ENCODE measurements at regions not wholly inside any gene's neighbourhood (a gene's known extent, or its start where the extent isn't known, plus 50 kb on each side); places are given as distances from the start of the nearest gene placed in this dataset.

GRCh38 chr12:92604786-92605185, 98.0 kb upstream of the PLEKHG7 start:
- no TSS peak for BruUV-seq (replicated peaks)

DNA sequence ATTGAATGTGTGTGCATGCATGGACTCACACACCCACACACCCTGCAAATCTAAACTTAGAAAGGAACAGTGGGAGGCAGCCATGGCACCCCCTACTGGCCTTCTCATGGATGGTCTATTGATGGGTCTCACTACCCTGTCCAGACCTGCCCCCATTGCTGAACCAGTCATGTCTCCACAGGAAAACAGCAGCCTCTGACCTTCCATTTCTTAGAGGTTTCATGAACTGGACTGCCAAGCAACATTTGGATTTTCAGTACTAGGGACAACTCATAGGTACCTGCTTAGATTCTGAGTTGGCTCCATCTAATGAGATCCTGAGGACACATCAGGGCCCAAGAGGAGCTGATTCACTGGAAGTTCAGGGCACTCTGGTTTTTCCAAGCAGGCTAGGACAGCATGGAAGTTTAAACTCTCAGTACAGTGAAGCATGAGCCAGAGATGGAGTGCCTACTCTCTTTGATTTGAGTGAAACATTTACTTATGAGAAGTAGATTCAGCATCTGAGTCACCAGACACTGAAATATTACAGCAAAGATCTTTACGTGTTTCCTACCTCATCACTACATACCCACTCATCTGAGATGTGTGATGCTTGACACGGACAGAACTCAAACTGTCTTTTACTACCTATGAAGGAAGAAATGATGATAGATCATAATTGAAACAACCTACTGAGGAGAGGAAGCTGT, 98.9 kb upstream of the PLEKHG7 start:
- BruUV-seq (replicated peaks), result no TSS peak
- ChIA-PET CTCF (interaction anchor here (0.6 to 1.2 kb wide), 8 partner anchors 8 to 1615 kb away, joined by 3 to 4 read pairs (median 3); no protein-coding TSS in a partner anchor), POLR2A (interaction anchor here (1.1 to 1.8 kb wide), 5 partner anchors 8 to 462 kb away, joined by 4 to 9 read pairs (median 6); partner anchors contain the start of gene BTG1)
- no peak overlapping the region for H3K4me3 Mint-ChIP-seq (ENCODE audit: unreplicated experiment)
- H3K9me3 Mint-ChIP-seq (ENCODE audit: unreplicated experiment), result peaks cover 15% of the 10 kb centered on the region
- intact Hi-C loops (cut with micrococcal nuclease), result no loop called here
- peaks cover 24% of the 10 kb centered on the region for H3K4me1 Mint-ChIP-seq (ENCODE audit: insufficient read depth, unreplicated experiment)
- H3K27me3 Mint-ChIP-seq (ENCODE audit: insufficient read depth, unreplicated experiment), result no peaks in the 10 kb centered on the region
- no peak for DNase-seq (ENCODE audit: unreplicated experiment)
- H3K36me3 Mint-ChIP-seq (ENCODE audit: insufficient read depth, unreplicated experiment), result no peaks in the 10 kb centered on the region
- peak; percentile 11 for TF ChIP-seq CTCF (IDR thresholded peaks at IDR 0.05; ENCODE audit: unreplicated experiment)
- H3K27ac Mint-ChIP-seq (ENCODE audit: low read depth, unreplicated experiment), result peak overlapping the region; percentile 90

More at GRCh38 chr12:92604786-92605185, 98.0 kb upstream of the PLEKHG7 start:
- no peak for DNase-seq (ENCODE audit: unreplicated experiment)
- no peak overlapping the region for H3K4me3 Mint-ChIP-seq (ENCODE audit: unreplicated experiment)
- no peak for TF ChIP-seq CTCF (IDR thresholded peaks at IDR 0.05; ENCODE audit: unreplicated experiment)
- POLR2A ChIA-PET, result interaction anchor here (0.6 to 1.8 kb wide), 7 partner anchors 9 to 575 kb away, joined by 3 to 9 read pairs (median 5); partner anchors contain the start of gene BTG1
- intact Hi-C loops (cut with micrococcal nuclease), result no loop called here
- peaks cover 7% of the 10 kb centered on the region for H3K9me3 Mint-ChIP-seq (ENCODE audit: unreplicated experiment)
- CTCF ChIA-PET, result interaction anchor here (0.6 to 1.3 kb wide), 6 partner anchors 12 to 672 kb away, joined by 3 to 6 read pairs (median 4); no protein-coding TSS in a partner anchor
- no peak overlapping the region for H3K27ac Mint-ChIP-seq (ENCODE audit: low read depth, unreplicated experiment)
- H3K27me3 Mint-ChIP-seq (ENCODE audit: insufficient read depth, unreplicated experiment), result no peaks in the 10 kb centered on the region
- H3K36me3 Mint-ChIP-seq (ENCODE audit: insufficient read depth, unreplicated experiment), result no peaks in the 10 kb centered on the region
- peaks cover 24% of the 10 kb centered on the region for H3K4me1 Mint-ChIP-seq (ENCODE audit: insufficient read depth, unreplicated experiment)

DNA sequence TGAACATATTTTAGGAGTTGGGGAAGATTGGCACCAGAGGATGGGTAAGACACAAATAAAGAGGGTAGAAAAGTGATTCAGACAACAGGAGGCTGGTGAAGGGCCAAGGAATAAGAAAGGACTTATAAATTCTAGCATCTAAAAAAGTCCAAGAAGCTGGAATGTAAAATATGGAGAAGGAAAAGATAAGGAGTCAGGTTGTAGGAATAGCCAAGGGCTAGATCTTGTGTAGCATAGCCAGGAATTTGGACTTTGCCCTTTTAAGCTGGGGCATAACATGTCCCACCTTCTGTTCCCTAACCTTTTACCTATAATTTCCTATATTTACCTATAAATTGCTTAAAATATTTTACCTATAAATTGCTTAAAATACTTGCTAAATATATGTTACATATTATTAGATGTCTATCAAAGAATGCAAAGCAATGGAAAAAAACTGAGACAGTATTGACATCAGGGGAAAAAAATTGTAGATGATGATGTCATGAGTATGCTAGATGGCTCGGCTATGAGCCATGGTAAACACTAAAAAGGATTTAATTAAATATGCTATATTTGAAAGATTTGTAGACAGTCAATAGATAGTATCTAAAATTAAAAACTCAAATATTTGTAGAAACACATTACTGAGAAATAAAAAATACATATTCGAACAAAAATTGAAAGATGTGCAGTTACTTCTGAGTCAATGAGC, 99.7 kb upstream of the PLEKHG7 start:
- intact Hi-C loops (cut with micrococcal nuclease), result no loop called here
- TSS peak; percentile 94 for BruUV-seq (replicated peaks)
- DNase-seq (ENCODE audit: unreplicated experiment), result no peak

More for the DNA sequence above, 99.7 kb upstream of the PLEKHG7 start:
- ChIA-PET POLR2A (interaction anchor here (1.0 to 1.9 kb wide), 4 partner anchors 11 to 462 kb away, joined by 4 to 8 read pairs (median 6); partner anchors contain the start of gene BTG1), CTCF (interaction anchor here (0.6 to 1.2 kb wide), 3 partner anchors 9 to 1425 kb away, joined by 3 to 4 read pairs (median 3); no protein-coding TSS in a partner anchor)
- Mint-ChIP-seq H3K27ac (ENCODE audit: low read depth, unreplicated experiment) (peak overlapping the region; percentile 90), H3K4me1 (ENCODE audit: insufficient read depth, unreplicated experiment) (peaks cover 17% of the 10 kb centered on the region), H3K36me3 (ENCODE audit: insufficient read depth, unreplicated experiment) (no peaks in the 10 kb centered on the region), H3K4me3 (ENCODE audit: unreplicated experiment) (no peak overlapping the region), H3K9me3 (ENCODE audit: unreplicated experiment) (peaks cover 16% of the 10 kb centered on the region), H3K27me3 (ENCODE audit: insufficient read depth, unreplicated experiment) (no peaks in the 10 kb centered on the region)
- no peak for TF ChIP-seq CTCF (IDR thresholded peaks at IDR 0.05; ENCODE audit: unreplicated experiment)

Data from MCF 10A (cell line).